Lung (tissue), 11 donors: ENCODE measurements at regions not wholly inside any gene's neighbourhood (a gene's known extent, or its start where the extent isn't known, plus 50 kb on each side); places are given as distances from the start of the nearest gene placed in this dataset.

Experiments
- ATAC-seq: fragments of 200-7000 bp; cut with Tn5 transposase; one replicate; pipeline ENCODE4 v1.9.1; 2020; ENCODE audit warnings: moderate number of reproducible peaks; ENCODE audit not compliant: insufficient read depth, low FRiP score
- DNase-seq, 3 donors: peaks; one replicate each; pipeline ENCODE4 v3.0.0-alpha.2; 2013 to 2017
- H3K27ac ChIP-seq, 2 donors: one replicate each; pipeline ENCODE4 v1.5.1; 2013; ENCODE audit warnings: mild to moderate bottlenecking in 2 of 2, moderate library complexity in 2 of 2, control low read depth in 1 of 2, inconsistent platforms in 1 of 2, low read depth in 1 of 2, low read length in 1 of 2
- H3K27me3 ChIP-seq, 3 donors: one replicate each; pipeline ENCODE4 v1.5.1; 2013; ENCODE audit warnings: low read length in 2 of 3; ENCODE audit not compliant: control insufficient read depth in 3 of 3, insufficient read depth in 3 of 3
- H3K36me3 ChIP-seq, 4 donors: one replicate each; pipeline ENCODE4 v1.5.1; 2013; ENCODE audit warnings: low read length in 4 of 4, mild to moderate bottlenecking in 1 of 4, moderate library complexity in 1 of 4; ENCODE audit not compliant: control insufficient read depth in 4 of 4, insufficient read depth in 4 of 4
- H3K4me1 ChIP-seq, 5 donors: one replicate each; pipeline ENCODE4 v1.5.1; 2013; ENCODE audit warnings: low read length in 5 of 5, mild to moderate bottlenecking in 2 of 5, moderate library complexity in 1 of 5; ENCODE audit not compliant: control insufficient read depth in 5 of 5, insufficient read depth in 5 of 5
- H3K4me3 ChIP-seq: one replicate; pipeline ENCODE4 v1.5.1; 2013; ENCODE audit warnings: mild to moderate bottlenecking, control low read depth, moderate library complexity
- H3K9ac ChIP-seq, 2 donors: one replicate each; pipeline ENCODE4 v1.5.1; 2013; ENCODE audit warnings: low read length in 2 of 2, control low read depth in 1 of 2; ENCODE audit not compliant: insufficient read depth in 1 of 2
- H3K9me3 ChIP-seq, 4 donors: one replicate each; pipeline ENCODE4 v1.5.1; 2013; ENCODE audit warnings: low read length in 3 of 4, mild to moderate bottlenecking in 1 of 4, moderate library complexity in 1 of 4; ENCODE audit not compliant: control insufficient read depth in 4 of 4, insufficient read depth in 3 of 4
- WGBS, 2 donors: extraction: QIAGEN DNeasy Blood & Tissue Kit; methylation state at CpG; one replicate each; pipeline ENCODE4 v1.1.7; 2013; 5-methylcytosine and 5-hydroxymethylcytosine counted together
- TF ChIP-seq, protein P1 (sequence below): IDR thresholded peaks from 2 replicates; pipeline ENCODE4 v1.5.1; 2012; ENCODE audit warnings: mild to moderate bottlenecking; ENCODE audit errors: control extremely low read depth, extremely low read depth
- donor health status: control.
- donor health status: control.
- donor health status: Bipolar disorder and iron deficiency.
- donor health status: healthy.
- donor health status: DM: yes; HTN: yes; CAD: no.

DNA sequence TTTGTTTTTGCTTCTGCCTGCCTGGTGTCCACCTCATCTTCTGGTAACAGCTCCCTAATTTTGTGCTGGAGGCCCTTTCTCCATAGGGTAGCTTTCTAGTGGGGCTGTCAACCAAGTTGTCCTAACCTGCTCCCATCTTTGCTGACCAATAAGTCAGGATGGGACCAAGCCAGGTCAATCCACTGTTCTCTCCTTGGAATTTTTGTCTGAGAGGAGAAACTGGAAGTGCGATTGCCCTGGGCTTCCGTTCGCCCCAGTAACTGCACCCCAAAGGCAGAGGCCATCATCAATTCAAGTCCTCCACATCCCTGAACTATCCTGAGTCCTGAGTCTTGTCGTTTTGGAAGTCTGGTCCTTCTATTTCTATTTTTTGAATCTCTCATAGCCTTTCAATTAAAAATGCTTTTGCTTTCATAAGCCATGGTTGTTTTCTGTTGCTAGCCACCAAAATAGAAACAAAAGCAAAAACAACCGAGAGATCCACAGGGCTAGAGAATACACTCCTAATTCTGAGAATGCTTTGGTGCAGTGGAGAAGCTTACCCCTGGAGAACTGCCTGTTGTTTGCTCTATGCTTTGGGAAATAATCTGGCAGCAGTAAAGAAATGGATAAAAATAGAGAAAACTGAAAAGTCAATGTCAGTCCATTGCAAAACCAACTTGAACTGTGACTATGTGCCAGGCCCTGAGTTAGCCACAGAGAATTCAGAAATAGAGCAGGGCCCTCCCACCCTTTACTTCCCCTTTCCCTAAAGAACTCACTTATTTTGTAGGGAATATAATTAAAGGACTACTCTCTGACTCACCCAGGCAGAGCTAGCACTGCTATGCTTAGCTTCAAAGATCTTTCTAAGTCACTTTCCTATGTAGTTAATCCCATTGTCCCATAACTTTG, 368.1 kb downstream of the CXCL12 start:
- TF ChIP-seq, protein P1, sequence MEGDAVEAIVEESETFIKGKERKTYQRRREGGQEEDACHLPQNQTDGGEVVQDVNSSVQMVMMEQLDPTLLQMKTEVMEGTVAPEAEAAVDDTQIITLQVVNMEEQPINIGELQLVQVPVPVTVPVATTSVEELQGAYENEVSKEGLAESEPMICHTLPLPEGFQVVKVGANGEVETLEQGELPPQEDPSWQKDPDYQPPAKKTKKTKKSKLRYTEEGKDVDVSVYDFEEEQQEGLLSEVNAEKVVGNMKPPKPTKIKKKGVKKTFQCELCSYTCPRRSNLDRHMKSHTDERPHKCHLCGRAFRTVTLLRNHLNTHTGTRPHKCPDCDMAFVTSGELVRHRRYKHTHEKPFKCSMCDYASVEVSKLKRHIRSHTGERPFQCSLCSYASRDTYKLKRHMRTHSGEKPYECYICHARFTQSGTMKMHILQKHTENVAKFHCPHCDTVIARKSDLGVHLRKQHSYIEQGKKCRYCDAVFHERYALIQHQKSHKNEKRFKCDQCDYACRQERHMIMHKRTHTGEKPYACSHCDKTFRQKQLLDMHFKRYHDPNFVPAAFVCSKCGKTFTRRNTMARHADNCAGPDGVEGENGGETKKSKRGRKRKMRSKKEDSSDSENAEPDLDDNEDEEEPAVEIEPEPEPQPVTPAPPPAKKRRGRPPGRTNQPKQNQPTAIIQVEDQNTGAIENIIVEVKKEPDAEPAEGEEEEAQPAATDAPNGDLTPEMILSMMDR: no peak
- WGBS, 2 donors: 73 to 87% methylated on average over 5 of the region's 5 CpGs
- no peaks in the 10 kb centered on the region for H3K9me3 ChIP-seq
- no peak overlapping the region for H3K4me3 ChIP-seq
- H3K4me1 ChIP-seq: peaks cover 0 to 7% (median 0%) of the 10 kb centered on the region in 5 donors
- no peak overlapping the region for H3K9ac ChIP-seq
- no peaks in the 10 kb centered on the region for H3K27me3 ChIP-seq
- H3K27ac ChIP-seq: peak overlapping the region in 1 of 2 donors; percentile 48
- DNase-seq: no peak
- no peaks in the 10 kb centered on the region for H3K36me3 ChIP-seq
- peak; percentile 43 for ATAC-seq

DNA sequence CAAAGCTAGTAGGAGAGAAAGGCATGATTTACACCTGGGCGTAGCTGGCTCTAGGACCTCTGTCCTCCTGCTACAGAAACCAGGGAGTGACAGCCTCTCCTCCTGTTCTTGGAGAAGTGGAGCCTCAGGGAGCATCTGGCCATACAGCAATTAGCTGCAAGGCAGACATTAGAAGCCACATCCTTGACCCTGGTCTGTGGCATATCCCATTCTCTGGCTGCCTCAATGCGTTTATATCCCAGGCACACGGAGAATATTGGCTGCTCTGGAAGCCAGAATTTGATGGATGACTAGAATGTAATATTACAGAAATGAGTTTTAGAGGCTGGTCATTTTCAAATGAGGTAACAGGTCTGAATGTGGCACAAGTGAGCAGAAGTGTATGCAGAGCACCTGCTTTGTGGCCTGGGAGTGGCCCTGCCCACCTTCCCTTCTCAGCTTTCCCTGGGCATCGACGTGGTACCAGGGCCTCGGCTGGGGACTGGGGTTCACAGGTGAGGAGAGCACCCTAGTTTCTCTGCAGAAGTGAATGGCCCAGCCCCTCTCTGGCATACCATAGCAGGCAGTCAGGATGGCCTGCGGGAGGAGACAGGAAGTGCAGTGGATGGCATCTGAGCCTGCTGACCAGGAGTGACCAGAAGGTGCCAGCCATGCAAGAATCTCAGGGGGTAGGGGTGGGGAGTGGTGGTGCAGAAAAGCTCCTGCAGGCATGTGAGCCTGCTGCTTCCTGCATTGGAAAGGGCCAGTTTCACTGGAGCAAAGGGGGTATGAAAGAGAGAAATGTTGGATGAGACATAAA, 367.2 kb upstream of the ZNF32 start:
- no peak overlapping the region for H3K4me3 ChIP-seq
- H3K9me3 ChIP-seq: no peaks in the 10 kb centered on the region
- WGBS, 2 donors: 86 to 94% methylated on average over 7 of the region's 7 CpGs
- H3K4me1 ChIP-seq: peaks cover 0 to 9% (median 0%) of the 10 kb centered on the region in 5 donors
- H3K27ac ChIP-seq: no peak overlapping the region
- TF ChIP-seq, protein P1: no peak
- ATAC-seq (no peak), DNase-seq (no peak)
- H3K9ac ChIP-seq: no peak overlapping the region
- no peaks in the 10 kb centered on the region for H3K27me3 ChIP-seq
- no peaks in the 10 kb centered on the region for H3K36me3 ChIP-seq

DNA sequence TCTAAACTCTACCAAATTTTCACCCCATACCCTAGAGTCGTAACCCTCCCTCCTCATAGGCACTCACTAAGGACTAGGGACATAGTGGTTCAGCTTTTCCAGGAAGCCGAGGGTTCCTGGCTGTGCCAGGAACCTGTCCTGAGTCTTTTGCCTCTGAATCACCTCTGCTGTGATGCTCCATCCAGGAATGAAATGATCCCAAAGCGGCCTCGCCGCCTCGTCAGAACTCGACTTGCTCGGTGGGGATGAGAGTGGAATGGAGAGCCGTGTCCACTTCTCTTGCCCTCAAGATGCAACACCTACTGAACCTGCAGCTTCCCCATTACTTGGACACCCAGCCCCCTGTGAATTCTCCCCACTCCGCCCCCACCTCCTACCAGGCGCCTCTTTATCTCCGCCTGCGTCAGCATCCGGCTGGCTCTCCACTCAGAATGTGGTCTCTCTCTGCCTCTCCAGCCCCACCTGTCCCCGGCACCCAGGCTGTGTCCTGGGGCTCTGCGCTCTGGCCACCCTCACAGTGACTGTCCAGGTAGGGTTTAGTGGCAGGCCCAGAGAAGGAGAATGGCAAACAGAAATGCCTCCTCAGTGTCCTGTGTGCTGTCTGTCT, 366.1 kb upstream of the ZNF32 start:
- no peak for ATAC-seq
- Histone ChIP-seq H3K4me3 (no peak overlapping the region), H3K27ac (no peak overlapping the region), H3K9ac (no peak overlapping the region), H3K9me3 (no peaks in the 10 kb centered on the region), H3K36me3 (no peaks in the 10 kb centered on the region), H3K27me3 (no peaks in the 10 kb centered on the region), H3K4me1 (peaks cover 0 to 9% (median 0%) of the 10 kb centered on the region in 5 donors)
- 91 to 96% methylated on average over 16 of the region's 16 CpGs for WGBS, 2 donors
- no peak for DNase-seq
- TF ChIP-seq, protein P1: no peak
